Astrocyte (in vitro differentiated cells and primary cell): ENCODE measurements at regions not wholly inside any gene's neighbourhood (a gene's known extent, or its start where the extent isn't known, plus 50 kb on each side); places are given as distances from the start of the nearest gene placed in this dataset.

ENCODE experiments used
- EZH2 ChIP-seq: IDR thresholded peaks from 2 replicates; pipeline ENCODE4 v1.6.1; 2012; ENCODE audit warnings: mild to moderate bottlenecking, low read length, inconsistent platforms; ENCODE audit not compliant: insufficient read depth
- TF ChIP-seq, protein P1 (sequence below): IDR thresholded peaks from 2 replicates; pipeline ENCODE4 v1.5.1; 2011; ENCODE audit warnings: low read depth, mild to moderate bottlenecking, inconsistent platforms, low read length, moderate library complexity; ENCODE audit not compliant: insufficient read depth

DNA sequence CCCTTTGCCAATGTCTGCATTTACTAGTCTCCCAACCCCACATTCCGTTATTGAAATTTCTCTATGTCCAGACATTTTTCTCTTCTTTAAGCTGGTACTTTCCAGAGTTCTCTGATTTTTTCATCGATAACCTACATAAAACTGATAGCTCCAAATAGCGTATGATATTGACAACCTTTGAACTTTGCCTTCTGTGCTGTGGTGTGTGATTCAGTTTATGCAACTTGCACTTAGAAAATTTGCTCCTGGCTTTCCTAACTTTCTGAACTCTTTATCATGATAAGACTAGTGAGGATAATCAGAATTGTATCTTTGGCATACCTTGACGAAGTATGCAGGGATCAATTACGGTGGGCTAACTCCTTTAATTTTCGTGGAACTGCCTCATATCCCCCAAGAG, 1261.3 kb downstream of the SI start:
- TF ChIP-seq EZH2 = no peak
- TF ChIP-seq, protein P1, sequence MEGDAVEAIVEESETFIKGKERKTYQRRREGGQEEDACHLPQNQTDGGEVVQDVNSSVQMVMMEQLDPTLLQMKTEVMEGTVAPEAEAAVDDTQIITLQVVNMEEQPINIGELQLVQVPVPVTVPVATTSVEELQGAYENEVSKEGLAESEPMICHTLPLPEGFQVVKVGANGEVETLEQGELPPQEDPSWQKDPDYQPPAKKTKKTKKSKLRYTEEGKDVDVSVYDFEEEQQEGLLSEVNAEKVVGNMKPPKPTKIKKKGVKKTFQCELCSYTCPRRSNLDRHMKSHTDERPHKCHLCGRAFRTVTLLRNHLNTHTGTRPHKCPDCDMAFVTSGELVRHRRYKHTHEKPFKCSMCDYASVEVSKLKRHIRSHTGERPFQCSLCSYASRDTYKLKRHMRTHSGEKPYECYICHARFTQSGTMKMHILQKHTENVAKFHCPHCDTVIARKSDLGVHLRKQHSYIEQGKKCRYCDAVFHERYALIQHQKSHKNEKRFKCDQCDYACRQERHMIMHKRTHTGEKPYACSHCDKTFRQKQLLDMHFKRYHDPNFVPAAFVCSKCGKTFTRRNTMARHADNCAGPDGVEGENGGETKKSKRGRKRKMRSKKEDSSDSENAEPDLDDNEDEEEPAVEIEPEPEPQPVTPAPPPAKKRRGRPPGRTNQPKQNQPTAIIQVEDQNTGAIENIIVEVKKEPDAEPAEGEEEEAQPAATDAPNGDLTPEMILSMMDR = no peak
